ENCODE measurements at regions not wholly inside any gene's neighbourhood (a gene's known extent, or its start where the extent isn't known, plus 50 kb on each side); places are given as distances from the start of the nearest gene placed in this dataset.

GRCh38 chr14:32009221-32009975 lies 67.7 kb upstream of the ARHGAP5 start:
- no peaks in the 10 kb centered on the region for H3K27me3 ChIP-seq (ENCODE audit: insufficient read depth)
- H3K79me2 ChIP-seq (ENCODE audit: insufficient read depth), result no peaks in the 10 kb centered on the region
- H3K36me3 ChIP-seq (replicated peaks in 1 of 2; ENCODE audit: control insufficient read depth in 1 of 2, insufficient read depth in 2 of 2, low read length in 1 of 2), result no peaks in the 10 kb centered on the region
- 64% methylated on average over 5 of the region's 5 CpGs for WGBS (ENCODE audit: low lambda C conversion rate)
- no peak overlapping the region for H3K4me3 ChIP-seq (ENCODE audit: low read depth in 2 of 2, low read length in 1 of 2)
- H3K4me2 ChIP-seq, result no peak overlapping the region
- POLR2A ChIA-PET, result no interaction called here
- CTCF ChIA-PET, result interaction anchor here (0.6 to 1.3 kb wide), 2 partner anchors 16 to 555 kb away, joined by 3 to 5 read pairs; no protein-coding TSS in a partner anchor
- no peak overlapping the region for H3K9ac ChIP-seq
- no peaks in the 10 kb centered on the region for H3K9me3 ChIP-seq
- H3F3A ChIP-seq (replicated peaks; ENCODE audit: insufficient read depth), result peaks cover 27% of the 10 kb centered on the region
- H3K4me1 ChIP-seq (ENCODE audit: control insufficient read depth in 1 of 2, insufficient read depth in 2 of 2, low read depth in 1 of 2, low read length in 1 of 2), result peaks cover 12 to 15% of the 10 kb centered on the region in 2 experiments; a peak in 3 of 4 replicates
- H4K20me1 ChIP-seq (ENCODE audit: insufficient read depth), result no peaks in the 10 kb centered on the region
- no peak overlapping the region for H2AFZ ChIP-seq (ENCODE audit: low read depth)
- H3K27ac ChIP-seq (ENCODE audit: low read depth in 2 of 2, low read length in 1 of 2), result no peak overlapping the region
- H3K9me2 ChIP-seq, result no peaks in the 10 kb centered on the region
- DNase-seq, result no peak
- TF ChIP-seq SIN3A (IDR thresholded peaks at IDR 0.05; ENCODE audit: borderline replicate concordance, low read depth, low read length), result no peak
- TF ChIP-seq JUND (IDR thresholded peaks at IDR 0.05), result no peak
- no peak for TF ChIP-seq PBX3 (IDR thresholded peaks at IDR 0.05)
- no peak for TF ChIP-seq GATA2 (CRISPR knock-in tag; IDR thresholded peaks at IDR 0.05)
- no peak for TF ChIP-seq IRF3 (IDR thresholded peaks at IDR 0.05; ENCODE audit: low read depth, low read length)
- no peak for TF ChIP-seq NRF1 (IDR thresholded peaks at IDR 0.05; ENCODE audit: low read depth, low read length)
- TF ChIP-seq EZH2phosphoT487 (IDR thresholded peaks at IDR 0.05; ENCODE audit: borderline replicate concordance, low read depth), result no peak
- no peak for TF ChIP-seq CTCF (IDR thresholded peaks at IDR 0.05)
- no peak for TF ChIP-seq TAF1 (IDR thresholded peaks at IDR 0.05; ENCODE audit: borderline replicate concordance, low read depth, low read length)
- TF ChIP-seq NFIC (IDR thresholded peaks at IDR 0.05; ENCODE audit: borderline replicate concordance), result no peak
- no peak for TF ChIP-seq CHD2 (IDR thresholded peaks at IDR 0.05; ENCODE audit: low read length, partially characterized antibody)
- no peak for TF ChIP-seq MEF2A (IDR thresholded peaks at IDR 0.05; ENCODE audit: borderline replicate concordance, low read depth)
- TF ChIP-seq FOSL2 (IDR thresholded peaks at IDR 0.05; ENCODE audit: borderline replicate concordance, low read depth), result no peak
- no peak for TF ChIP-seq POLR2AphosphoS5 (IDR thresholded peaks at IDR 0.05; ENCODE audit: low read depth, low read length)
- no peak for TF ChIP-seq RAD21 (IDR thresholded peaks at IDR 0.05; ENCODE audit: low read length)
- TF ChIP-seq, protein P1, sequence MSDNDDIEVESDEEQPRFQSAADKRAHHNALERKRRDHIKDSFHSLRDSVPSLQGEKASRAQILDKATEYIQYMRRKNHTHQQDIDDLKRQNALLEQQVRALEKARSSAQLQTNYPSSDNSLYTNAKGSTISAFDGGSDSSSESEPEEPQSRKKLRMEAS (IDR thresholded peaks at IDR 0.05; ENCODE audit: low read depth), result no peak
- TF ChIP-seq REST (IDR thresholded peaks at IDR 0.05; ENCODE audit: low read depth, low read length), result no peak
